AG09309 (cell line): ENCODE measurements at regions not wholly inside any gene's neighbourhood (a gene's known extent, or its start where the extent isn't known, plus 50 kb on each side); places are given as distances from the start of the nearest gene placed in this dataset.

Source experiments
- DNase-seq: peaks from one replicate; pipeline ENCODE4 v3.0.0-alpha.2; 2010; ENCODE audit warnings: low read depth
- H3K4me3 ChIP-seq: 2 replicates; pipeline ENCODE4 v1.5.1; 2011; ENCODE audit warnings: mild to moderate bottlenecking, low read depth, low read length, moderate library complexity; ENCODE audit not compliant: control insufficient read depth
- CTCF ChIP-seq: IDR thresholded peaks from 2 replicates; pipeline ENCODE4 v1.5.1; 2011; ENCODE audit warnings: mild to moderate bottlenecking, low read depth, low read length, inconsistent platforms; ENCODE audit not compliant: insufficient read depth, control insufficient read depth; ENCODE audit errors: missing control alignments

DNA sequence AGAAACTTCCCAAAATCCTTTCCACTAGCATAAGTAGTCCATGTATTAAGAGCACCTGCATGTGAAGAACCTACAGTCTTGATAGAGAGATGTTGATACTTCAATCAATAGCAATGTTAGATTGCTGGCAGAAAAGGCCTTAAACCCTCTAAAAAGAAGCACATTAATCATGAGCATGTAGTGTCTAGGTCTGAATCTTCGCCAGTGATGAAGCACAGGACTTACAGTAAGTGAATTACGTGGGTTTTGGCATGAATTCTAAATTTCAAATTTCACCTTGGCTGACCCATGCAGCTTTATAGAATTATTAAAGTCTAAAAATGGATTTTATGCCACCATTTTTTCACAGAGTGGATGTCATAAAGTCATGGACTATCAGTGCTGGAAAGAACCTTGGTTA is 791.6 kb upstream of the NOVA1 start:
- TF ChIP-seq CTCF = no peak
- DNase-seq = no peak
- H3K4me3 ChIP-seq = no peak overlapping the region

DNA sequence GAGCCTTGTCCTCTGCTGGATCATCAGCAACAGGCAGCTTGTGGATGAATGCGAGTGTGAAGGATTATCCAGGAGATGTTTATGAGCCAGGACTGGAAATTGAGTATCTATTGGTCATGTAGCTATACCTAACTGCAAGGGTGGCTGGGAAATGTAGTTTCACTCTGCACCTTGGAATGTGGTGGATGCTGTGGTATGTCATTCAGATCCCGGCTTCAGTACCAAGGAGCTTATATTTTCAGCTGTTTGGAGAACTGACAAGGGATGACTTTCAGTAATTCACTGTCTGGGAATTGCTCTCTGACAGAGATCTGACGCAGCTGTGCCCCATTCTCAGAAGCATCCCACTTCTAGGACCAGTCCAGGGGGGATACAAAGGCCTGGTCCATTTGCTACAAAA is 792.3 kb upstream of the NOVA1 start:
- no peak overlapping the region for H3K4me3 ChIP-seq
- no peak for DNase-seq
- no peak for TF ChIP-seq CTCF

DNA sequence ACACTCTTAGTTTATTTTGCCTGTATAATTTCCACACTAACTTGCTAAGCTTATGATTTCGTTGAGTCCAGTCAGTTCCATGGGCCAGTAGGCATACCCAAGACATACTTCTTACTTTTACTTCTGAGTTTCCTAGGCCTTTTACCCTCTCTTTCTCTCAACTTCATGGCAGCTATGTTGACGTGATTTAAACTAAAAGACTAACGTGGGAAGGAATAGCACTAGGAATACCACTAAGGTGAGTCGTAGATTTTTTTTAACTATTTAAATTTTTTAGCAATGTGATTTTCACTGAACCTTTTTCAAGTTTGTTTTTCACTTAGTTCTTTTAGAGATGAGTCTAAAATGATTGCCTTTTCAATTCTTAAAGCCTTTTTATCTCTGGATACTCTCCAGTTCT is 793.5 kb upstream of the NOVA1 start:
- no peak for DNase-seq
- H3K4me3 ChIP-seq = no peak overlapping the region
- TF ChIP-seq CTCF = no peak

DNA sequence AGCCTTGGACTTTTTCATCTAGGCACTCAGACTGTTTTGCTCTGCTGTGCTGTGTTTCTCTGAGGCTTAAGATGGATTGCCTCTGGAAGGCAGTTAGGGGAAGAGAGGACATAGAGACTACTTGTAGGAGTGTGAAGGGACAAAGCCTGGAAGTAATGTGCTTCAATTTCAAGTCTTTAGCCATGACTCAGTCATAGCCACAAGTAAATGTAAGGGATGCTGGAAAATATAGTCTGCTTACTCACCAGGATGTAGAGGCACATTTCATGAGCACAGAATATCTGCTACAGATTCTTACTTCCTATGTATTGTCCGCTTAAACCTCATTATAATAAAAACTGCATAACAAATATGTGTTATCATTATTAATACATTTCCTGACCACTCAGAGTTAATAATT is 794.3 kb upstream of the NOVA1 start:
- TF ChIP-seq CTCF = no peak
- DNase-seq = no peak
- no peak overlapping the region for H3K4me3 ChIP-seq

GRCh38 chr14:27409944-27410343 is 812.1 kb upstream of the NOVA1 start:
- no peak overlapping the region for H3K4me3 ChIP-seq
- no peak for TF ChIP-seq CTCF
- DNase-seq = no peak

DNA sequence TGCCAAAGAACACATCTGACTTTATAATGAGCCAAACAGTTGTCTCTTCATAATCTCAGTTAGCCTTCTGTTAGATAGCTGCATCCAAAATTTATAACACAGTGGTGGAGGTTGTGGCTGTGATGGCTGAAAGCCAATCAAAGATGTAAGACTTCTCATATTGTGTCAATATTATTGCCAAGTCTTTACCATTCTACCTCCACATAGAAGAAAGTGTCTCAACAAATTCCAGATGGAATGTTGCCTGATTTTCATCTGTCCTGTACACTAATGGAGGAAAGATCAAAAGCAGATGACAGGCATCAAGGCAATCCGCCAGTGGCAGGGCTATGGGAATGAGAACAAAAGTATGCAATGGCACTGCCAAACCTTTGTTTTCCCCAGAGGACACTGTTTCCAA is 813.1 kb upstream of the NOVA1 start:
- no peak overlapping the region for H3K4me3 ChIP-seq
- no peak for TF ChIP-seq CTCF
- no peak for DNase-seq

DNA sequence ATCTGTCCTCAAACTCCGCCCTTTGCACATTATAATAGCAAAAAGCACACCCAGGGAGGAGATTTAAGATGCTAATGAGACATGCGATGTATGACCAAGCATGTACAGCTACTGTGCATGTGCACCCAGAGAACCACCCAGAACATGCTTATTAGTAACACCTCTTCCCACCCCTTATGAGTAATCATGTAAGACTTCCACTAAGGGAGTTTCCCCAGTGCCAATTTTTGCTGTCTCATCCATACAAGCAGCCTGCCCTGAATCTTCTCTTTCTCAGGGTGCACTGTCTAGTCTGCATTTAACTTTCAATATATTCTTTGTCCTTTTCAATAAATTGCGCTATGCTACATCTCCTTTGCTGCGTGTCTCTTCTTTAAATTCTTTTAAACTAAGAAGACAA is 830.0 kb upstream of the NOVA1 start:
- no peak for DNase-seq
- TF ChIP-seq CTCF = no peak
- H3K4me3 ChIP-seq = no peak overlapping the region
